OCI-LY7 (cell line): ENCODE measurements at regions not wholly inside any gene's neighbourhood (a gene's known extent, or its start where the extent isn't known, plus 50 kb on each side); places are given as distances from the start of the nearest gene placed in this dataset.

Source experiments
- BruUV-seq: library from RNA; stranded (reverse); fragments of 400-500 nt; replicated peaks from 2 replicates; lab custom pipeline; 2021; lab: Mats Ljungman, UMichigan
- CTCF ChIA-PET: fragments of 300-600 bp; sonication (Branson Sonifier 250); formaldehyde crosslinking; loops from one replicate; lab custom pipeline; 2022; ENCODE audit warnings: antibody characterized with exemption; ENCODE audit not compliant: unreplicated experiment; lab: Charles Lee
- POLR2A ChIA-PET: fragments of 300-600 bp; sonication (Branson Sonifier 250); formaldehyde crosslinking; loops from one replicate; lab custom pipeline; 2022; ENCODE audit warnings: antibody characterized with exemption; lab: Charles Lee
- DNase-seq: peaks from one replicate; pipeline ENCODE4 v3.0.0-alpha.2; 2015; ENCODE audit warnings: low spot score
- H2AFZ ChIP-seq: fragments of 200-600 bp; sonication (generic), shearing (Covaris generic); 2 replicates; pipeline ENCODE4 v1.6.1; 2014; ENCODE audit warnings: mild to moderate bottlenecking, antibody characterized with exemption, low read length, moderate library complexity
- H3K27ac ChIP-seq: fragments of 200-600 bp; sonication (generic); 2 replicates; pipeline ENCODE4 v1.5.1; 2014; ENCODE audit warnings: mixed run types, low read depth, mild to moderate bottlenecking, moderate library complexity, low read length, inconsistent platforms; ENCODE audit not compliant: poor library complexity, severe bottlenecking
- H3K36me3 ChIP-seq: fragments of 200-600 bp; sonication (generic); 2 replicates; pipeline ENCODE4 v1.6.1; 2014; ENCODE audit warnings: mild to moderate bottlenecking, antibody characterized with exemption, low read length, moderate library complexity, mixed read lengths; ENCODE audit not compliant: insufficient read depth
- H3K4me1 ChIP-seq: fragments of 200-600 bp; sonication (generic); 2 replicates; pipeline ENCODE4 v1.5.1; 2014; ENCODE audit warnings: mild to moderate bottlenecking, low read length; ENCODE audit not compliant: insufficient read depth, poor library complexity, severe bottlenecking
- H3K4me2 ChIP-seq: fragments of 200-600 bp; sonication (generic); 2 replicates; pipeline ENCODE4 v1.6.1; 2014; ENCODE audit warnings: mild to moderate bottlenecking, low read length
- H3K4me3 ChIP-seq: fragments of 200-600 bp; sonication (generic); 2 replicates; pipeline ENCODE4 v1.5.1; 2014; ENCODE audit warnings: mild to moderate bottlenecking, low read depth, low read length; ENCODE audit not compliant: poor library complexity, severe bottlenecking
- H3K79me2 ChIP-seq: fragments of 200-600 bp; sonication (generic); 2 replicates; pipeline ENCODE4 v1.6.1; 2016; ENCODE audit warnings: low read depth, mild to moderate bottlenecking, low read length, moderate library complexity, mixed read lengths; ENCODE audit not compliant: insufficient read depth
- H3K9me2 ChIP-seq: fragments of 200-600 bp; sonication (generic); 2 replicates; pipeline ENCODE4 v1.6.1; 2016; ENCODE audit warnings: mild to moderate bottlenecking, low read length, mixed read lengths; ENCODE audit not compliant: insufficient read depth
- H3K9me3 ChIP-seq: fragments of 200-600 bp; sonication (generic); 2 replicates; pipeline ENCODE4 v1.6.1; 2014; ENCODE audit warnings: mild to moderate bottlenecking, mixed run types, low read length, mixed read lengths
- H4K20me1 ChIP-seq: fragments of 200-600 bp; sonication (generic); 2 replicates; pipeline ENCODE4 v1.6.1; 2014; ENCODE audit warnings: mild to moderate bottlenecking, antibody characterized with exemption, low read length, moderate library complexity, mixed read lengths; ENCODE audit not compliant: insufficient read depth
- CTCF ChIP-seq: fragments of 200-600 bp; sonication (generic); conservative IDR thresholded peaks from 2 replicates; pipeline ENCODE4 v1.5.1; 2014; ENCODE audit warnings: mild to moderate bottlenecking, antibody characterized with exemption, low read length, moderate library complexity, mixed read lengths
- EZH2phosphoT487 ChIP-seq: fragments of 200-600 bp; sonication (generic); IDR thresholded peaks from 2 replicates; pipeline ENCODE4 v1.6.1; 2018; ENCODE audit warnings: low read depth, borderline replicate concordance, mild to moderate bottlenecking, mixed run types, antibody characterized with exemption, low read length, moderate library complexity, mixed read lengths
- intact Hi-C: fragments of 100-400 bp; cut with micrococcal nuclease; formaldehyde crosslinking; loops from one replicate; pipeline ENCODE4 v1.10.0; 2022; ENCODE audit not compliant: unreplicated experiment

GRCh38 chr20:40957265-40957760 lies 71.3 kb upstream of the TOP1 start:
- H4K20me1 ChIP-seq = no peaks in the 10 kb centered on the region
- no peak for DNase-seq
- no TSS peak for BruUV-seq
- H3K4me2 ChIP-seq = no peak overlapping the region
- H3K4me3 ChIP-seq = no peak overlapping the region
- no peak overlapping the region for H3K27ac ChIP-seq
- no peak for TF ChIP-seq CTCF
- TF ChIP-seq EZH2phosphoT487 = no peak
- no peaks in the 10 kb centered on the region for H3K36me3 ChIP-seq
- H3K9me3 ChIP-seq = no peaks in the 10 kb centered on the region
- H3K9me2 ChIP-seq = no peaks in the 10 kb centered on the region
- peaks cover 12% of the 10 kb centered on the region for H3K4me1 ChIP-seq
- intact Hi-C loops = no loop called here
- POLR2A ChIA-PET = interaction anchor here (0.7 to 1.0 kb wide), 2 partner anchors 80 to 217 kb away, joined by 3 read pairs; no protein-coding TSS in a partner anchor
- H3K79me2 ChIP-seq = no peaks in the 10 kb centered on the region
- H2AFZ ChIP-seq = no peak overlapping the region
- CTCF ChIA-PET = no interaction called here

DNA sequence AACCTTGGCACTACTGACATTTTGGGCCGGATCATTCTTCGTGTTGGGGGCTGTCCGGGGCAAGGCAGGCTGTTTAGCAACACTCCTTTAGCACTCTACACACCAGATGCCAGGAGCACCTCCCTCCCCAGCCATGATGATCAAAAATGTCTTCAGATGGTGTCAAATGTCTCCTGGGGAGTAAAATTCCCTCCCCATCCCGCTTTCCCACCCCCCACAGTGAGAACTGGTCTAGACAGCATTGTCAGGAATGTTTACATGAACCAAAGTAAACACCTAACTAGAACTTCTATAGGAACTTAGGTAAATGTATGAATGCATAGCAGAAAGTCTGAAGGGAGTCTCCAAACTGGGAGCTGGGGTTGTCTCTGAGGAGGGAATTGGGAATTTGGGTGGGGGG lies 70.0 kb upstream of the TOP1 start:
- TF ChIP-seq EZH2phosphoT487 (no peak), CTCF (no peak)
- intact Hi-C loops = no loop called here
- Histone ChIP-seq H2AFZ (no peak overlapping the region), H3K36me3 (no peaks in the 10 kb centered on the region), H3K4me2 (no peak overlapping the region), H3K4me1 (peaks cover 17% of the 10 kb centered on the region), H3K79me2 (no peaks in the 10 kb centered on the region), H3K9me3 (no peaks in the 10 kb centered on the region), H3K9me2 (no peaks in the 10 kb centered on the region), H3K4me3 (no peak overlapping the region), H3K27ac (no peak overlapping the region), H4K20me1 (no peaks in the 10 kb centered on the region)
- no TSS peak for BruUV-seq
- CTCF ChIA-PET = no interaction called here
- no peak for DNase-seq
- POLR2A ChIA-PET = interaction anchor here (0.6 kb wide), 1 partner anchor 24 kb away, joined by 3 read pairs; no protein-coding TSS in a partner anchor

DNA sequence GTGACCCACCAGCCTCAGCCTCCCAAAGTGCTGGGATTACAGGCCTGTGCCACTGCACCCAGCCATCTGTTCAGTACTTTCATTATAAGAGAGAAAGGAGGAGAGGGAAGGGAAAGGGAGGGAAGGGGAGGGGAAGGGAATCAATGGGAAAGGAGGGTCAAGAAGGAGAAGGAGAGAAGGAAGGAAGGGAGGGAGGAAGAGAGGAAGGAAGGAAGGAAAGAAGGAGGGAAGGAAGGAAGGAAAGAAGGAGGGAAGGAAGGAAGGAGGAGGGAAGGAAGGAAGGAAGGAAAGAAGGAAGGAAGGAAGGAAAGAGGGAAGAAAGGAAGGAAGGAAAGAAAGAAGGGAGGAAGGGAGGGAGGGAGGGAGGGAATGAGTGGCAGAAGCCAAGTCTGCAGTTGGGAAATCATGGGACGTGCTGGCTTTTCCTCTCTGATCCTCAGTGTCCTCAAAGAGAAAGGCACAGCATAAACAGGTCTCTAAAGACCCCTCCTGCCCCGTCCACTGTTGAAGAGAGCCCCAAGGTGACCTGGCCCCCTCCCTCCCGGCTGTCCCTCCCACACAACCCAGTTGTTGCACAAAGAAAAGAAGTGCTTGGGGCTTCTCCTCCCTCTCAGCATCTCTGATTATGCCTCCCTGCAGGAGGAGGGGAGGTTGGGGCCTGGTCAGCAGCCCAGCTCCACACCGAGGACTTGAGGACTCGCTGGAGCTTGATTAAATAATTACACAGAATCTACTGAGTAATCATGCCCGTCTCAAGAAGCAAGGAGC lies 69.1 kb upstream of the TOP1 start:
- DNase-seq = no peak
- POLR2A ChIA-PET = interaction anchor here (0.6 kb wide), 1 partner anchor 23 kb away, joined by 3 read pairs; no protein-coding TSS in a partner anchor

More for the DNA sequence above, 69.1 kb upstream of the TOP1 start:
- intact Hi-C loops = loop anchor here (5.0 to 10.0 kb wide), 4 partner anchors 162 to 1075 kb away; no protein-coding TSS in a partner anchor
- no TSS peak for BruUV-seq
- Histone ChIP-seq H3K36me3 (no peaks in the 10 kb centered on the region), H3K4me1 (peaks cover 17% of the 10 kb centered on the region), H2AFZ (no peak overlapping the region), H3K27ac (no peak overlapping the region), H3K4me3 (no peak overlapping the region), H3K9me3 (no peaks in the 10 kb centered on the region), H3K4me2 (no peak overlapping the region), H3K9me2 (no peaks in the 10 kb centered on the region), H4K20me1 (no peaks in the 10 kb centered on the region), H3K79me2 (no peaks in the 10 kb centered on the region)
- TF ChIP-seq CTCF (no peak), EZH2phosphoT487 (no peak)
- CTCF ChIA-PET = no interaction called here
